Heart right ventricle (tissue), 16 donors: ENCODE measurements at regions not wholly inside any gene's neighbourhood (a gene's known extent, or its start where the extent isn't known, plus 50 kb on each side); places are given as distances from the start of the nearest gene placed in this dataset.

Source experiments
- ATAC-seq, 8 donors: fragments of 200-7000 bp; cut with Tn5 transposase; one replicate each; pipeline ENCODE4 v1.9.1; 2020; ENCODE audit warnings: mild to moderate bottlenecking in 8 of 8, moderate library complexity in 8 of 8, moderate number of reproducible peaks in 1 of 8
- DNase-seq, 2 donors: peaks; one replicate each; pipeline ENCODE4 v3.0.0-alpha.2; 2020
- H3K27ac ChIP-seq, 10 donors: fragments of 200-600 bp; sonication (generic) in 2 of 10; one replicate each; pipeline versions ENCODE4 v1.5.0 to v1.8.0; 2020 to 2022; ENCODE audit warnings: mild to moderate bottlenecking in 3 of 10
- H3K27me3 ChIP-seq, 7 donors: fragments of 200-600 bp; one replicate each; pipeline ENCODE4 v1.8.0; 2021 to 2022; ENCODE audit warnings: mild to moderate bottlenecking in 2 of 7
- H3K36me3 ChIP-seq, 9 donors: fragments of 200-600 bp; sonication (generic) in 1 of 9; one replicate each; pipeline versions ENCODE4 v1.5.0 to v1.8.0; 2020 to 2022; ENCODE audit warnings: mild to moderate bottlenecking in 2 of 9
- H3K4me1 ChIP-seq, 9 donors: fragments of 200-600 bp; sonication (generic) in 1 of 9; one replicate each; pipeline versions ENCODE4 v1.5.0 to v1.8.0; 2020 to 2022; ENCODE audit warnings: mild to moderate bottlenecking in 4 of 9
- H3K4me3 ChIP-seq, 10 donors: fragments of 200-600 bp; sonication (generic) in 2 of 10; one replicate each; pipeline versions ENCODE4 v1.5.0 to v1.8.0; 2020 to 2022; ENCODE audit warnings: mild to moderate bottlenecking in 7 of 10, moderate library complexity in 2 of 10
- H3K9me3 ChIP-seq, 11 donors: fragments of 200-600 bp in 10 of 11; sonication (generic) in 2 of 11; one replicate each; pipeline versions ENCODE4 v1.5.0 to v1.8.0; 2013 to 2022; ENCODE audit warnings: mild to moderate bottlenecking in 2 of 11, control low read depth in 1 of 11, moderate library complexity in 1 of 11
- WGBS, 2 donors: extraction: QIAGEN DNeasy Blood & Tissue Kit; methylation state at CpG; one replicate each; pipeline ENCODE4 v1.1.7; 2013; ENCODE audit warnings: inconsistent platforms in 1 of 2; 5-methylcytosine and 5-hydroxymethylcytosine counted together
- intact Hi-C, 10 donors: fragments of 100-400 bp; cut with DNase I; formaldehyde crosslinking; loops; one replicate each; pipeline versions ENCODE4 v1.11.1 to v1.14.2; 2022
- TF ChIP-seq, protein P1 (sequence below), 9 donors: fragments of 200-600 bp; sonication (generic) in 2 of 9; IDR thresholded peaks; one replicate each; pipeline versions ENCODE4 v1.5.0 to v1.8.0; 2021 to 2022; ENCODE audit warnings: antibody characterized with exemption in 9 of 9, mild to moderate bottlenecking in 5 of 9, moderate library complexity in 1 of 9
- donor health status: Arrhythmogenic right ventricular cardiomyopathy.
- donor health status: ischemic (EF 13 %, LVEDD 7.1; RV severe dilation, severe dysfunction).
- donor health status: healthy with polysubstance abuse.
- donor health status: DM: no; HTN: yes; CAD: no.
- donor health status: DM: no; HTN: no; CAD: no.
- donor health status: ischemic (EF 25% LVEDD 6.9; RV normal size, moderate dysfunction).
- donor health status: ischemic (EF 25% LVEDD 5.7; RV mildly dilated, moderate dysfunction).
- donor health status: healthy.
- donor health status: DM: yes; HTN: yes; CAD: no.
- donor health status: Ischemic cardiomyopathy.
- donor health status: ischemic (EF 35%, LVEDD 5.7; RV mildly dilated, moderate dysfunction).
- donor health status: nonischemic (EF 11% LVEDD 7.7; RV severe dilation, severe dysfunction).
- donor health status: DM: yes; HTN: yes; CAD: no.
- donor health status: PGD.
- donor health status: ischemic (EF 29% LVEDD 5.4; RV normal size, mild dysfunction).
- donor health status: nonischemic (EF 23%, LVEDD 6.1; RV moderate dilation, normal function).

- TF ChIP-seq, protein P1, sequence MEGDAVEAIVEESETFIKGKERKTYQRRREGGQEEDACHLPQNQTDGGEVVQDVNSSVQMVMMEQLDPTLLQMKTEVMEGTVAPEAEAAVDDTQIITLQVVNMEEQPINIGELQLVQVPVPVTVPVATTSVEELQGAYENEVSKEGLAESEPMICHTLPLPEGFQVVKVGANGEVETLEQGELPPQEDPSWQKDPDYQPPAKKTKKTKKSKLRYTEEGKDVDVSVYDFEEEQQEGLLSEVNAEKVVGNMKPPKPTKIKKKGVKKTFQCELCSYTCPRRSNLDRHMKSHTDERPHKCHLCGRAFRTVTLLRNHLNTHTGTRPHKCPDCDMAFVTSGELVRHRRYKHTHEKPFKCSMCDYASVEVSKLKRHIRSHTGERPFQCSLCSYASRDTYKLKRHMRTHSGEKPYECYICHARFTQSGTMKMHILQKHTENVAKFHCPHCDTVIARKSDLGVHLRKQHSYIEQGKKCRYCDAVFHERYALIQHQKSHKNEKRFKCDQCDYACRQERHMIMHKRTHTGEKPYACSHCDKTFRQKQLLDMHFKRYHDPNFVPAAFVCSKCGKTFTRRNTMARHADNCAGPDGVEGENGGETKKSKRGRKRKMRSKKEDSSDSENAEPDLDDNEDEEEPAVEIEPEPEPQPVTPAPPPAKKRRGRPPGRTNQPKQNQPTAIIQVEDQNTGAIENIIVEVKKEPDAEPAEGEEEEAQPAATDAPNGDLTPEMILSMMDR (IDR thresholded peaks at IDR 0.05), result no peak
- WGBS, 2 donors, result 78 to 90% methylated on average over 5 of the region's 5 CpGs
Observed at GRCh38 chr22:19655399-19655798, 58.9 kb upstream of the SEPTIN5 start.

DNA sequence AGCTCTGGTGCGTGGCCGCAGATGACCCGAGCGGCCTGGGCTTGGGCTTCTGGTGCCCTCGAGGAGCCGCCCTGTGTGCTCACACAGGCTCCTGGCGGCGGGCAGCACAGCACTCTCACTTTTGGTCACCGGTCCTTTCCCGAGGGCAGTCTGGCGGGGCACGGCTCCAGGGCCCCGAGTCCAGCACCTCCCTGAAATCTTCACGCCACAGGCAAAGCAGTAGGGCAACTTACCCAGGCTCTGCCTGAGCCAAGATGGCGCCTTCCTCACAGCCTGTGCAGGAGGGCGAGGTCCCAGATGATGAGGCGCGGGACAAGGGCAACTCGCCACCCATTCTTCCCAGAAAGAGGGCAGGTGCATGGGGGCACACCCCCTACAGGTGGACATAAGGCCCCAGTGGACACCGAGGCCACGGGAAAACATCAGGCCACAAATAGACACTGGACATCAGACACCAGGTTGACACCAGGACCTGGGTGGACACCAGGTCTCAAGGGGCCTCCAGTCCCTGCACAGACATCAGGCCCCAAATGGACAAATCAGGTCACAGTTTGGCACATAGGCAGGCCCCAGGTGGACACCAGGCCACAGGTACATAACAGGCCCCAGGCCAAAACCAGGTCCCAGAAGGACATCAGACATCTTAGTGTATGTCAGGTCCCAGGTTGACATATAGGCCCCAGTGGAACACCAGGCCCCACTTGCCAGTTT, 57.6 kb upstream of the SEPTIN5 start:
- H3K27ac ChIP-seq, result no peak overlapping the region
- H3K4me3 ChIP-seq, result no peak overlapping the region
- H3K9me3 ChIP-seq, result no peaks in the 10 kb centered on the region
- 95 to 96% methylated on average over 21 of the region's 21 CpGs for WGBS, 2 donors
- H3K27me3 ChIP-seq, result no peaks in the 10 kb centered on the region
- peak in 2 of 8 donors; percentile 15 to 39 for ATAC-seq
- H3K4me1 ChIP-seq, result no peaks in the 10 kb centered on the region
- intact Hi-C loops, result no loop called here
- H3K36me3 ChIP-seq, result no peaks in the 10 kb centered on the region
- DNase-seq, result no peak
- TF ChIP-seq, protein P1 (IDR thresholded peaks at IDR 0.05), result no peak

More at GRCh38 chr22:19655399-19655798, 58.9 kb upstream of the SEPTIN5 start:
- intact Hi-C loops, result no loop called here
- Histone ChIP-seq H3K36me3 (no peaks in the 10 kb centered on the region), H3K9me3 (no peaks in the 10 kb centered on the region), H3K4me1 (no peaks in the 10 kb centered on the region), H3K27me3 (peaks cover 0 to 3% (median 0%) of the 10 kb centered on the region in 7 donors), H3K27ac (no peak overlapping the region), H3K4me3 (no peak overlapping the region)
- DNase-seq (no peak), ATAC-seq (peak in 1 of 8 donors; percentile 20)

DNA sequence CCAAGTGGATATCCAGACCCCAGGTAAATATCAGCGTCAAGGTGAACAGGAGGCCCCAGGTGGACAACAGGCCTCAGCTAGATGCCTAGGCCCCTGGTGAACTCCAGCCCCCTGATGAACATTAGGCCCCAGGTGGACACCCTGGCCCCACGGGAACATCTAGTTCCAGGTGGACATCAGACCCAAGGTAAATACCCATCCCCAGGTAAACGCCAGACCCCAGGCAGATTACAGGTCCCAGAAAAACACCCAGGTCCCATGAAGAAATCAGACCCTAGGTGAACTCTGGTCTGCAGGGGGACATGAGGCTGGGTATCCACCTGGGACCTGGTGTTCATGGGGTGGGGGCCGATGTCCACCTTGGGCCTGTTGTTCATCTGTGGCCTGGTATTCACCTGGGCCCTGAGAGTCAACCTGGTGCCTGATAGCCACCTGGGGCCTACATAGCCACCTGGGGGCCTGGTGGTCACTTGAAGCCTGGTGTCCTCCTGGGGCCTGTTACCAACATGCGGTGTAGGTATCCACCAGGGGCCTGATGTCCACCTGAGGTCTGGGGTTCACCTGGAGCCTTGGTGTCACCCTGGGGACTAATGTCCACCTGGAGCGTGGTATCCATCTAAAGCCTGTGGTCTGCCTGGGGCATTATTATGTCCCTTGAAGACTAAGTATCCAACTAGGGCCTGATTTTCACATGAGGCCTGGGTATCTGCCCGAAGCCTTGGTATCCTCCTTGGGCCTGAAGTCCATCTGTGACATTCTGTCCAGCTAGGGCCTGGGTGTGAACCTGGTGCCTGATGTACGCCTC, 56.8 kb upstream of the SEPTIN5 start:
- Histone ChIP-seq H3K4me3 (no peak overlapping the region), H3K9me3 (no peaks in the 10 kb centered on the region), H3K36me3 (no peaks in the 10 kb centered on the region), H3K27me3 (no peaks in the 10 kb centered on the region), H3K27ac (no peak overlapping the region), H3K4me1 (no peaks in the 10 kb centered on the region)
- ATAC-seq (no peak), DNase-seq (no peak)
- TF ChIP-seq, protein P1 (IDR thresholded peaks at IDR 0.05), result no peak
- WGBS, 2 donors, result 97 to 98% methylated on average over 8 of the region's 8 CpGs
- intact Hi-C loops, result no loop called here

DNA sequence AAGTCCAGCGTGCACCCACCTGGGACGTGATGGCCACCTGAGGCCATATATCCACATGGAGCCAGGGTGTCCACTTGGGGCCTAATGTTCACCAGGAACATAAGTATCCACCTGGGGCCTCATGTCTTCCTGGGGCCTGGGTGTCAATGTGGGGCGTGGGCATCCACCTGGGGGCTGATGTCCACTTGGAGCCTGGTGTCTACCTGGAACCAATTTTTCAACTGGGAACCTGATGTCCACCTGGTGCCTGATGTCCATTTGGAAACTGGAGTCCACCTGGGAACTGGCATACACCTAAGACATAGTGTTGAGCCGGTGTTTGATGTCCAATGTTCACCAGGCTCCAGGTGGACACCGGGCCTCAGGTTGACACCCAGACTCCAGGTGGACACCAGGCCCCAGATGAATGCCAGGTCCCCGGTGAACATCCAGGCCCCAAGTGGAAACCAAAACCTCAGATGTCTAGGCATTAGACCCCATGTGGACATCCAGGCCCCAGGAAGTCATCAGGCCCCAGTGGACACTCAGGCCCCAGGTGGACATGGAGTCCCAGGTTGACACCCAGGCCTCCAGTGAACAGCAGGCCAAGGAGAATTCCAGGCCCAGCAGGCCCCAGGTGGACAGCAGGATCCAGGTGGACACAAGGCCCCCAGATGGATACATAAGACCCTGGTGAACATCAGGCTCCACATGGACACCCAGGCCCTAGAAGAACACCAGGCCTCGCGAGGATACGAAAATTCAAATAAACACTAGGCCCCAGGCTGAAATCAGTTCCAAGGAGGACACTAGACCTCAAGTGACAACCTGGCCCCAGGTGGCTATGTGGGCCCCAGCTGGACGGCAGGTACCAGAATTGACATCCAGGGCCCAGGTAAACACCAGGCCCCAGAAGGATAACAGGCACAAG, 56.0 kb upstream of the SEPTIN5 start:
- WGBS, 2 donors, result 97 to 99% methylated on average over 10 of the region's 10 CpGs
- DNase-seq (no peak), ATAC-seq (no peak)
- TF ChIP-seq, protein P1 (IDR thresholded peaks at IDR 0.05), result no peak
- H3K4me3 ChIP-seq, result no peak overlapping the region
- H3K36me3 ChIP-seq, result no peaks in the 10 kb centered on the region
- H3K27me3 ChIP-seq, result no peaks in the 10 kb centered on the region
- intact Hi-C loops, result no loop called here
- H3K27ac ChIP-seq, result no peak overlapping the region
- peaks cover 0 to 4% (median 2%) of the 10 kb centered on the region in 9 donors for H3K4me1 ChIP-seq
- H3K9me3 ChIP-seq, result no peaks in the 10 kb centered on the region
